AG04450 (cell line): ENCODE measurements at regions not wholly inside any gene's neighbourhood (a gene's known extent, or its start where the extent isn't known, plus 50 kb on each side); places are given as distances from the start of the nearest gene placed in this dataset.

Source experiments
- CTCF ChIA-PET: fragments of 300-600, 350-600 bp; formaldehyde crosslinking; extraction: SDS; loops from one replicate; lab custom pipeline; 2022; ENCODE audit warnings: antibody characterized with exemption, inconsistent platforms; lab: Charles Lee
- POLR2A ChIA-PET: fragments of 350-600 bp; formaldehyde crosslinking; extraction: SDS; loops from one replicate; lab custom pipeline; 2021; ENCODE audit warnings: antibody characterized with exemption, inconsistent platforms; lab: Yijun Ruan, JAX
- DNase-seq: peaks from one replicate; pipeline ENCODE4 v3.0.0-alpha.2; 2011; ENCODE audit warnings: low read depth, low spot score
- H3K27ac ChIP-seq: one replicate; pipeline ENCODE4 v1.5.1; 2012; ENCODE audit warnings: low read depth, low read length, control low read depth
- H3K27me3 ChIP-seq: one replicate; pipeline ENCODE4 v1.6.0; 2012; ENCODE audit warnings: low read length; ENCODE audit not compliant: control insufficient read depth, insufficient read depth
- H3K4me3 ChIP-seq: 2 replicates; pipeline ENCODE4 v1.5.1; 2011; ENCODE audit warnings: mild to moderate bottlenecking, low read depth, low read length, control low read depth
- H3K9me3 ChIP-seq: 2 replicates; pipeline ENCODE4 v1.5.1; 2012; ENCODE audit warnings: low read length; ENCODE audit not compliant: control insufficient read depth, insufficient read depth
- CTCF ChIP-seq: IDR thresholded peaks from 2 replicates; pipeline ENCODE4 v1.5.1; 2011; ENCODE audit warnings: low read depth, low read length, control low read depth, inconsistent platforms

- ChIA-PET CTCF (interaction anchor here (1.1 kb wide), 1 partner anchor 179 kb away, joined by 3 read pairs; no protein-coding TSS in a partner anchor), POLR2A (interaction anchor here (0.9 kb wide), 1 partner anchor 71 kb away, joined by 3 read pairs; no protein-coding TSS in a partner anchor)
- DNase-seq, result no peak
- Histone ChIP-seq H3K9me3 (peaks cover 13% of the 10 kb centered on the region; the same call in 1 of the 2 replicates), H3K27ac (peak overlapping the region; percentile 41), H3K4me3 (no peak overlapping the region), H3K27me3 (no peaks in the 10 kb centered on the region)
- TF ChIP-seq CTCF, result no peak
Measured at GRCh38 chr13:24050292-24050711, 110.2 kb upstream of the SPATA13 start.

DNA sequence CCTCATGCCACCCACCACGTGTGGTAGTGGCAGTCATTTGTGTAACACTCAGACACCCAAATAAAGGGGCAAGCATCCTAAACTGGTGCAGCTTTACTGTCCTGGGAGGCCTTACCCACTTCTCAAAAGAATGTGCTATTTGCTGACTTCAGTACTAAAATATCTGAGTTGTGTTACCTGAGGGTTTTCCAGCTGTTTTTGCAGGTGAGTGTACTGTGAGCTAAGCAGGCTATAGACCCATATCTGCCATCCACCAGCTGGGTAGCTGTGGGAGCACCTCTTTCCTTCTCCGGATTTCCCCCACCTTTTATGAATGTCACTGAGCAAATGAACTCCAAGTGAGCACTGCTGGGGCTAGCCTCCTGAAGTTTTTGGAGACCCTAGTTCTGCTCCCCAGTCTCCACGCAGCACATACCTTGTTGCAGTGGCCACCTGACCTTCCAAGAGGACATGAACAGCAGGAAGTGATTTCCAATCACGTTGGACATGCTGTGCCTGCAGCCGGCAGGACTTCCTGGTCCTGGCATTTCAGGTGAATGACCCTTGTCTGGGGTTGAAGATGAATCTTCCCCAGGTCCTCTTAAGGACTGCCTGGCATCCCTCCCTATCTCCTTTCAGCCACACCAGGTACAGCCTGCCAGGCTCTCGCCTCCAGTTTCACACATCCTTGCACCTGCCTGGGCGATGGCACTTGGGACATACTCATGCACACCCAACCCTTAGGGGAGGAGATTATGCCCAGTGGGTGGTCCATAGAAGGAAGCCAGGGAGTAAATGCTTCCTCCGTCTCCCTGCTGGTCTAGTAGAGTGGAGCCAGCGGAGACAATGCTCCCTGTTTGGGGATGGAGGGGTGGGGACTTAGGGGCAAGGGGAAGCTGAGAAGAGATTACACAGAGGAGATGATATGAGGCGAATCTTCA lies 109.5 kb upstream of the SPATA13 start:
- no peak for TF ChIP-seq CTCF
- peaks cover 13% of the 10 kb centered on the region; the same call in 1 of the 2 replicates for H3K9me3 ChIP-seq
- POLR2A ChIA-PET, result interaction anchor here (0.9 kb wide), 1 partner anchor 71 kb away, joined by 3 read pairs; no protein-coding TSS in a partner anchor
- H3K27ac ChIP-seq, result no peak overlapping the region
- no peak overlapping the region for H3K4me3 ChIP-seq
- no peak for DNase-seq
- no peaks in the 10 kb centered on the region for H3K27me3 ChIP-seq
- CTCF ChIA-PET, result interaction anchor here (0.8 to 2.8 kb wide), 4 partner anchors 31 to 178 kb away, joined by 3 to 18 read pairs (median 5); no protein-coding TSS in a partner anchor

DNA sequence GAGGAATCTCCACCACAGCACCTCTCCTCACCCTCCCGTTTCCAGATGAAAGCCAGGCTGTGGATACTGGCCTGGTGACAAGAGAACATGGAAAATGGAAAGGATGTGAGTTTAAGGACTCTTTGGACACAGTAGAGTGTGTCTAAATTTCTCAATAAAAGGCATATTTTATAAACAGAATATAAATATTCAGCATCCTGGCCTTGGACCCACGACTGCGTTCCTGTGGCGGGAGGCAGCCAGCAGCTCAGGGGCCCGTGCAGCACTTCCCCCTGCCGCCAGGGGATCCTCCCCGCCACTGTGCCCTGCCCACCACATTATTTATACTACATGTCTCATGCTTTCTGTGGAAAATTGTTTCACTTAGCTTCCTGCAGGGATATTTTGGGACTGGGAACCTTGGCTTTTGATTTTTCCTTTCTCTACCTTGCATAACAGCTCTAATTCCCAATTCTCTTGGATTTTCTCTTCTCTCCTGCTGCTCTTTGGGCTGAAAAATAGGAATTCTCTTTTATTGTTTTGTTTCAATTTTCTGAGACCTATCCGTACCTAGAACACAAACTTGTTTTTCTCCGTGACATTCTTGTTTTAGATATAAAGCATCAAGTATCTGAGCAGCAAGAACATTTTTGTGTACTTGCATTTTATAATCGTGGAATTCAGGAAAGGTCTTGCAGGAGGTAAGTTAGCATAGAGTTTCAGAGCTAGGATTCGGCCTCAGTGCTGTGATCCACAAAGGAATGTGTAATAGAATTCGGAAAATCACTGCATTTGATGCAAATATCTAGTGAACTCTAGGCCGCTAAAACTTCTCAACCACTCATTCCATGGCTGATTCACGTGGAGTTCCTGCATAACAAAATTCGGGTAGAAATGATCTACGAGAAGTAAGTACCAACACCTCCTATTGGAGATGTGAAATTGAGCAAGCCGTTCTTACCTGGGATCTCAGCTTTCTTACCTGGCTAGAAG lies 107.7 kb upstream of the SPATA13 start:
- no peaks in the 10 kb centered on the region for H3K27me3 ChIP-seq
- no peak; the same call in 1 of the 2 replicates for TF ChIP-seq CTCF
- POLR2A ChIA-PET, result no interaction called here
- peak overlapping the region; percentile 23; the same call in 1 of the 2 replicates for H3K4me3 ChIP-seq
- no peak for DNase-seq
- H3K9me3 ChIP-seq, result peaks cover 2% of the 10 kb centered on the region; the same call in 1 of the 2 replicates
- CTCF ChIA-PET, result interaction anchor here (0.6 to 2.8 kb wide), 24 partner anchors 8 to 176 kb away, joined by 3 to 36 read pairs (median 4); partner anchors contain the start of gene SPATA13
- H3K27ac ChIP-seq, result peak overlapping the region; percentile 43

DNA sequence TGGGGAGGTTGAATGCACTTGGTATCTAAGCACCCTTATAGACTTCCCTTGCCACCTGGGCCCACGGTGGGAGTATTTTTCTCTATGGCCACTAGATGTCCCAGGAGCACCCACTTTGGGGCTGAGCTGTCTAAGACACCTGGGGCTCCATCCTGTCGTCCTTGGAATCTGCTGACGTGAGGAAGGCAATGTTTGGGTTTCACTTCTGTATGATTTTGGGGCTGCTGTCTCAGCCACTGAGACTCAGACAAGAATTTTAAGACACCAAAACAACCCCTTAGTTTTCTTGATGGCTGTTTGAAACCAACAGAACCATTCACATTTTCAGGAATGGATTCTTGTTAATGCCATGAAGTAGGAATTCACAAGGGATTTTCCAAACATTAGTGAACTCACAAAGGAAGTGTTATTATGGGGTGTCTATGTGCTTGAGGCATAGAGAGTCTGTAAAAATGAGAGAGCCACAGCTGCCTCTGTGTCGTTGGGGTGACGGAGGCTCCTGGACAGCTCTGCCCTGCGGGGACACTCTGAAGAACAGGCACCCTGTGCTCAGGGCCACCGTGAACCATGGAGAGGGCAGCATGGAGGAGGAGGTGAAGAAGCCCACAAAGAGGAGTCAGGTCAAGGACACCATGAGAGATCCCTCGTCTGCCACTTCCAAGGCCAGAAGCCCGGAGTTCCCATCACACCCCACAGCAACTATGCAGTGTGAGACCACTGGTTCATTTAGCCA lies 106.8 kb upstream of the SPATA13 start:
- POLR2A ChIA-PET, result no interaction called here
- H3K4me3 ChIP-seq, result no peak overlapping the region
- H3K27ac ChIP-seq, result peak overlapping the region; percentile 43
- TF ChIP-seq CTCF, result peak; percentile 84
- CTCF ChIA-PET, result interaction anchor here (0.6 to 2.8 kb wide), 20 partner anchors 8 to 175 kb away, joined by 3 to 36 read pairs (median 5); partner anchors contain the start of gene SPATA13
- H3K27me3 ChIP-seq, result no peaks in the 10 kb centered on the region
- DNase-seq, result no peak
- H3K9me3 ChIP-seq, result peaks cover 2% of the 10 kb centered on the region; the same call in 1 of the 2 replicates
